K562 (cell line): ENCODE measurements at regions not wholly inside any gene's neighbourhood (a gene's known extent, or its start where the extent isn't known, plus 50 kb on each side); places are given as distances from the start of the nearest gene placed in this dataset.

Experiments used
- ATAC-seq: fragments of 200-7000 bp; cut with Tn5 transposase; 3 replicates; pipeline ENCODE4 v1.9.1; 2020; ENCODE audit warnings: moderate library complexity
- BruUV-seq: library from RNA; stranded (reverse); fragments of 400-500 nt; replicated peaks from 2 replicates; lab custom pipeline; 2021; lab: Mats Ljungman, UMichigan
- CTCF ChIA-PET: fragments of 300-600 bp; formaldehyde crosslinking; extraction: SDS; loops from one replicate; lab custom pipeline; 2021; ENCODE audit warnings: low intra/inter-chr PET ratio; lab: Yijun Ruan, JAX
- POLR2A ChIA-PET: fragments of 300-600, 350-650 bp; sonication (Branson Sonifier 250); formaldehyde crosslinking; extraction: SDS; loops from one replicate; lab custom pipeline; 2021; ENCODE audit warnings: antibody characterized with exemption, inconsistent platforms; lab: Yijun Ruan, JAX
- DNase-seq, 4 experiments: peaks; one replicate each; pipeline versions ENCODE4 v3.0.0 to v3.0.0-alpha.2; 2011 to 2018; ENCODE audit warnings: low spot score in 3 of 4, mixed read lengths in 3 of 4; ENCODE audit errors: extremely low read depth in 1 of 4
- FAIRE-seq: peaks from 2 replicates; lab custom pipeline; 2011; peaks lifted over from hg19 to GRCh38; lab: Jason Lieb, UNC
- H2AFZ ChIP-seq: 2 replicates; pipeline ENCODE4 v1.6.0; 2011; ENCODE audit warnings: low read depth, low read length, control low read depth, inconsistent platforms
- H3K27ac ChIP-seq: fragments of 200-600 bp; 3 replicates; pipeline ENCODE4 v1.8.0; 2011; ENCODE audit warnings: low read depth, mild to moderate bottlenecking, control low read depth, inconsistent platforms, low read length, moderate library complexity, mixed read lengths; ENCODE audit errors: extremely low read depth
- H3K27me3 ChIP-seq, 2 experiments: fragments of 300-600 bp in 1 of 2; 2 replicates in 1 of 2; 3 replicates in 1 of 2; pipeline versions ENCODE4 v1.6.0 to v1.8.0; 2011; ENCODE audit warnings: inconsistent platforms in 2 of 2, low read length in 2 of 2, mild to moderate bottlenecking in 1 of 2, mixed read lengths in 1 of 2, moderate library complexity in 1 of 2; ENCODE audit not compliant: control insufficient read depth in 2 of 2, insufficient read depth in 2 of 2
- H3K36me3 ChIP-seq: fragments of 300-600 bp; 3 replicates; pipeline ENCODE4 v1.8.0; 2011; ENCODE audit warnings: mild to moderate bottlenecking, low read length, inconsistent platforms; ENCODE audit not compliant: control insufficient read depth, insufficient read depth
- H3K4me1 ChIP-seq, 2 experiments: fragments of 200-600 bp in 1 of 2; replicated peaks in 1 of 2; 2 replicates in 1 of 2; 3 replicates in 1 of 2; pipeline versions ENCODE4 v1.5.1 to v1.8.0; 2011; ENCODE audit warnings: inconsistent platforms in 2 of 2, low read length in 2 of 2, mild to moderate bottlenecking in 1 of 2, mixed read lengths in 1 of 2, moderate library complexity in 1 of 2; ENCODE audit not compliant: control insufficient read depth in 2 of 2, insufficient read depth in 2 of 2
- H3K4me2 ChIP-seq: 2 replicates; pipeline ENCODE4 v1.6.1; 2011; ENCODE audit warnings: low read length, control low read depth, inconsistent platforms, mixed read lengths; ENCODE audit not compliant: insufficient read depth
- H3K4me3 ChIP-seq: fragments of 200-600 bp; sonication (generic), shearing (Covaris generic); 2 replicates; pipeline ENCODE4 v1.5.1; 2016; ENCODE audit warnings: control low read depth, inconsistent platforms
- H3K79me2 ChIP-seq: fragments of 200-600 bp; 3 replicates; pipeline ENCODE4 v1.8.0; 2011; ENCODE audit warnings: low read length, inconsistent platforms; ENCODE audit not compliant: control insufficient read depth, insufficient read depth
- H3K9ac ChIP-seq, 2 experiments: 2 replicates each; pipeline versions ENCODE4 v1.6.0 to v1.6.1; 2011; ENCODE audit warnings: low read depth in 2 of 2, low read length in 2 of 2, control low read depth in 1 of 2, inconsistent platforms in 1 of 2, mild to moderate bottlenecking in 1 of 2, mixed read lengths in 1 of 2; ENCODE audit not compliant: insufficient read depth in 1 of 2
- H3K9me1 ChIP-seq: one replicate; pipeline ENCODE4 v1.6.0; 2011; ENCODE audit warnings: inconsistent platforms, mild to moderate bottlenecking, low read length, moderate library complexity; ENCODE audit not compliant: control insufficient read depth, insufficient read depth
- H3K9me3 ChIP-seq: replicated peaks from 2 replicates; pipeline ENCODE4 v1.5.1; 2011; ENCODE audit warnings: low read depth, low read length, inconsistent platforms; ENCODE audit not compliant: control insufficient read depth, insufficient read depth
- H4K20me1 ChIP-seq: replicated peaks from 2 replicates; pipeline ENCODE4 v1.6.1; 2011; ENCODE audit warnings: low read length, inconsistent platforms, mixed read lengths; ENCODE audit not compliant: control insufficient read depth, insufficient read depth
- CSDE1 ChIP-seq, 2 experiments: fragments of 450-650 bp; IDR thresholded peaks; 2 replicates each; pipeline ENCODE4 v1.6.1; 2016; ENCODE audit warnings: mild to moderate bottlenecking in 1 of 2
- ELF2 ChIP-seq: fragments of 250-450 bp; sonication (Bioruptor Pico); IDR thresholded peaks from 2 replicates; pipeline ENCODE4 v1.5.0; 2021; ENCODE audit warnings: mild to moderate bottlenecking
- LCOR ChIP-seq: sonication (generic); formaldehyde crosslinking; IDR thresholded peaks from 2 replicates; pipeline ENCODE4 v1.8.0; 2022; ENCODE audit warnings: mild to moderate bottlenecking, missing genetic modification reagents
- MAX ChIP-seq: sonication (generic); formaldehyde crosslinking; IDR thresholded peaks from 2 replicates; pipeline ENCODE4 v1.9.0; 2022; ENCODE audit warnings: mild to moderate bottlenecking, missing genetic modification reagents
- MBD2 ChIP-seq: sonication (generic); IDR thresholded peaks from 2 replicates; pipeline ENCODE4 v1.6.1; 2016; ENCODE audit warnings: low read depth, borderline replicate concordance
- MGA ChIP-seq: fragments of 450-650 bp; IDR thresholded peaks from 2 replicates; pipeline ENCODE4 v1.6.1; 2016; ENCODE audit warnings: mild to moderate bottlenecking, moderate library complexity
- MYBL2 ChIP-seq, 2 experiments: fragments of 450-650 bp in 1 of 2; sonication (generic) in 1 of 2; formaldehyde crosslinking in 1 of 2; IDR thresholded peaks; 2 replicates each; pipeline versions ENCODE4 v1.6.1 to v1.8.1; 2017 to 2022; ENCODE audit warnings: borderline replicate concordance in 1 of 2, inconsistent platforms in 1 of 2, low read depth in 1 of 2, mild to moderate bottlenecking in 1 of 2, missing genetic modification reagents in 1 of 2, moderate library complexity in 1 of 2
- NCOA4 ChIP-seq: fragments of 450-650 bp; IDR thresholded peaks from 2 replicates; pipeline ENCODE4 v1.6.1; 2018; ENCODE audit warnings: mild to moderate bottlenecking; ENCODE audit not compliant: partially characterized antibody
- SUPT5H ChIP-seq: fragments of 450-650 bp; IDR thresholded peaks from 2 replicates; pipeline ENCODE4 v1.6.1; 2016
- ZNF274 ChIP-seq: IDR thresholded peaks from 2 replicates; pipeline ENCODE4 v1.6.1; 2011; ENCODE audit warnings: low read depth, mild to moderate bottlenecking, low read length, moderate library complexity, borderline replicate concordance
- ZNF311 ChIP-seq: fragments of 250-450 bp; sonication (Bioruptor Pico); IDR thresholded peaks from 2 replicates; pipeline ENCODE4 v1.4.0; 2020; ENCODE audit warnings: mild to moderate bottlenecking, moderate library complexity
- ZNF431 ChIP-seq: sonication (generic); formaldehyde crosslinking; IDR thresholded peaks from 2 replicates; pipeline ENCODE4 v1.8.0; 2022; ENCODE audit warnings: mild to moderate bottlenecking, missing genetic modification reagents
- WGBS: fragments of 100-300 bp; shearing (Covaris generic); methylation state at CpG from one replicate; pipeline ENCODE4 v1.1.6; 2016; ENCODE audit warnings: low coverage, mixed read lengths; ENCODE audit not compliant: insufficient coverage; ENCODE audit errors: missing lambda C conversion rate; 5-methylcytosine and 5-hydroxymethylcytosine counted together
- in situ Hi-C: fragments of 300-500 bp; cut with MboI; formaldehyde crosslinking; loops from 4 replicates; pipeline ENCODE4 v1.15.0; 2018; ENCODE audit warnings: inconsistent platforms, mixed read lengths
- intact Hi-C: fragments of 100-400 bp; cut with micrococcal nuclease; formaldehyde crosslinking; loops from 2 replicates; pipeline ENCODE4 v1.14.2; 2022

GRCh38 chr11:91902312-91902711 is 322.3 kb upstream of the FAT3 start (continued):
- TF ChIP-seq LCOR (CRISPR knock-in tag), result no peak
- TF ChIP-seq MAX, result no peak
- TF ChIP-seq, all 486 proteins: peak for 0

GRCh38 chr11:91880660-91881059 is 344.0 kb upstream of the FAT3 start:
- Histone ChIP-seq H3K4me3 (no peak overlapping the region), H3K36me3 (no peaks in the 10 kb centered on the region), H3K9me3 (no peaks in the 10 kb centered on the region), H3K27ac (no peak overlapping the region), H3K79me2 (no peaks in the 10 kb centered on the region), H3K4me1 (no peaks in the 10 kb centered on the region), H2AFZ (no peak overlapping the region), H3K27me3 (no peaks in the 10 kb centered on the region), H3K4me2 (no peak overlapping the region), H3K9ac (no peak overlapping the region), H3K9me1 (no peaks in the 10 kb centered on the region), H4K20me1 (no peaks in the 10 kb centered on the region)
- DNase-seq, result no peak
- CTCF ChIA-PET, result no interaction called here
- POLR2A ChIA-PET, result no interaction called here
- intact Hi-C loops (no loop called here), in situ Hi-C loops (no loop called here)
- WGBS, result 19% methylated on average over 1 of the region's 1 CpG
- BruUV-seq, result no TSS peak
- no peak for ATAC-seq
- no peak for FAIRE-seq
- no peak for TF ChIP-seq MBD2
- TF ChIP-seq SUPT5H, result no peak
- no peak for TF ChIP-seq ELF2 (CRISPR knock-in tag)
- TF ChIP-seq ZNF431, result no peak
- no peak for TF ChIP-seq ZNF274
- TF ChIP-seq MGA, result no peak
- no peak for TF ChIP-seq NCOA4
- no peak for TF ChIP-seq ZNF311 (CRISPR knock-in tag)
- no peak for TF ChIP-seq MYBL2 (IDR thresholded peaks at IDR 0.05; ENCODE audit: low read depth)
- no peak for TF ChIP-seq MYBL2 (CRISPR knock-in tag; IDR thresholded peaks at IDR 0.05; ENCODE audit: borderline replicate concordance)
- no peak for TF ChIP-seq CSDE1 (IDR thresholded peaks at IDR 0.05)
